ENCODE measurements at regions not wholly inside any gene's neighbourhood (a gene's known extent, or its start where the extent isn't known, plus 50 kb on each side); places are given as distances from the start of the nearest gene placed in this dataset.

GRCh38 chr15:97909291-97909891 lies 51.1 kb upstream of the ARRDC4 start:
- H3K27ac Mint-ChIP-seq (ENCODE audit: unreplicated experiment) = no peak overlapping the region
- CTCF ChIA-PET = no interaction called here
- no peaks in the 10 kb centered on the region for H3K4me1 Mint-ChIP-seq (ENCODE audit: low read depth, unreplicated experiment)
- no peaks in the 10 kb centered on the region for H3K9me3 Mint-ChIP-seq (ENCODE audit: low read depth, unreplicated experiment)
- H3K27me3 Mint-ChIP-seq (ENCODE audit: unreplicated experiment) = peaks cover 61% of the 10 kb centered on the region
- peak; percentile 87 for TF ChIP-seq CTCF (IDR thresholded peaks at IDR 0.05; ENCODE audit: unreplicated experiment)
- H3K36me3 Mint-ChIP-seq (ENCODE audit: insufficient read depth, unreplicated experiment) = no peaks in the 10 kb centered on the region
- peak; percentile 79 for DNase-seq
- H3K4me3 Mint-ChIP-seq (ENCODE audit: low read depth, unreplicated experiment) = no peak overlapping the region
- intact Hi-C loops (cut with micrococcal nuclease; ENCODE audit: unreplicated experiment) = loop anchor here (1.0 to 5.0 kb wide), 4 partner anchors 51 to 386 kb away; partner anchors contain the start of gene ARRDC4
- BruUV-seq (replicated peaks) = no TSS peak

Data from Calu3 (cell line).